CD4-positive, alpha-beta memory T cell (primary cell): ENCODE measurements at regions not wholly inside any gene's neighbourhood (a gene's known extent, or its start where the extent isn't known, plus 50 kb on each side); places are given as distances from the start of the nearest gene placed in this dataset.

Experiments
- CTCF ChIA-PET: fragments of 350-600 bp; sonication (Branson Sonifier 250); formaldehyde crosslinking; loops from one replicate; lab custom pipeline; 2021; ENCODE audit warnings: inconsistent platforms; ENCODE audit not compliant: partially characterized antibody; lab: Charles Lee
- POLR2A ChIA-PET: fragments of 350-600 bp; sonication (Branson Sonifier 250); formaldehyde crosslinking; loops from one replicate; lab custom pipeline; 2021; ENCODE audit not compliant: partially characterized antibody; lab: Charles Lee
- DNase-seq, 5 donors: peaks; one replicate each; pipeline versions ENCODE4 v3.0.0 to v3.0.0-alpha.2; 2020 to 2022; ENCODE audit warnings: mixed read lengths in 1 of 5
- H3K27ac ChIP-seq: one replicate; pipeline ENCODE4 v1.7.0; 2013; ENCODE audit warnings: low read depth, low read length
- H3K27me3 ChIP-seq: 2 replicates; pipeline ENCODE4 v1.7.0; 2013; ENCODE audit warnings: mild to moderate bottlenecking, low read length, moderate library complexity; ENCODE audit not compliant: insufficient read depth
- H3K36me3 ChIP-seq: 2 replicates; pipeline ENCODE4 v1.7.0; 2013; ENCODE audit warnings: mild to moderate bottlenecking, low read length, moderate library complexity; ENCODE audit not compliant: insufficient read depth
- H3K4me1 ChIP-seq: 2 replicates; pipeline ENCODE4 v1.7.0; 2013; ENCODE audit warnings: mild to moderate bottlenecking, low read length, moderate library complexity; ENCODE audit not compliant: insufficient read depth
- H3K4me3 ChIP-seq, 2 donors: one replicate each; pipeline ENCODE4 v1.7.0; 2013; ENCODE audit warnings: low read length in 2 of 2, mild to moderate bottlenecking in 1 of 2
- H3K9me3 ChIP-seq, 2 donors: one replicate each; pipeline ENCODE4 v1.7.0; 2013; ENCODE audit warnings: low read length in 2 of 2, control low read depth in 1 of 2; ENCODE audit not compliant: control insufficient read depth in 1 of 2
- H3K27ac Mint-ChIP-seq, 7 donors: one replicate each; pipeline ENCODE4 v1.8.0; 2020 to 2021; ENCODE audit warnings: mixed read lengths in 7 of 7, mild to moderate bottlenecking in 6 of 7, inconsistent platforms in 3 of 7, moderate library complexity in 3 of 7
- H3K27me3 Mint-ChIP-seq, 2 donors: one replicate each; pipeline ENCODE4 v1.8.0; 2020 to 2021; ENCODE audit warnings: mixed read lengths in 2 of 2
- H3K36me3 Mint-ChIP-seq, 2 donors: one replicate each; pipeline ENCODE4 v1.8.0; 2020 to 2021; ENCODE audit warnings: mixed read lengths in 2 of 2, inconsistent platforms in 1 of 2, mild to moderate bottlenecking in 1 of 2
- H3K4me1 Mint-ChIP-seq, 4 donors: one replicate each; pipeline ENCODE4 v1.8.0; 2020 to 2021; ENCODE audit warnings: mixed read lengths in 4 of 4, mild to moderate bottlenecking in 1 of 4
- H3K4me3 Mint-ChIP-seq, 8 donors: one replicate each; pipeline ENCODE4 v1.8.0; 2020 to 2021; ENCODE audit warnings: mixed read lengths in 8 of 8, mild to moderate bottlenecking in 7 of 8, moderate library complexity in 6 of 8, inconsistent platforms in 3 of 8
- H3K9me3 Mint-ChIP-seq, 8 donors: one replicate each; pipeline ENCODE4 v1.8.0; 2020 to 2021; ENCODE audit warnings: mixed read lengths in 8 of 8, mild to moderate bottlenecking in 5 of 8, inconsistent platforms in 3 of 8, moderate library complexity in 1 of 8
- intact Hi-C: fragments of 100-400 bp; cut with micrococcal nuclease; formaldehyde crosslinking; loops from one replicate; pipeline ENCODE4 v1.15.1; 2023

- CTCF ChIA-PET, result no interaction called here
- no peaks in the 10 kb centered on the region for H3K9me3 ChIP-seq
- intact Hi-C loops, result no loop called here
These were observed 59.8 kb upstream of the THBS2 start for GRCh38 chr6:169313347-169314010.

GRCh38 chr6:169312658-169313346 is 59.2 kb upstream of the THBS2 start:
- Histone ChIP-seq H3K27me3 (no peaks in the 10 kb centered on the region), H3K4me1 (no peaks in the 10 kb centered on the region), H3K4me3 (no peak overlapping the region), H3K9me3 (no peaks in the 10 kb centered on the region), H3K36me3 (no peaks in the 10 kb centered on the region), H3K27ac (no peak overlapping the region)
- POLR2A ChIA-PET, result no interaction called here
- Mint-ChIP-seq H3K4me3 (no peak overlapping the region), H3K36me3 (no peaks in the 10 kb centered on the region), H3K27ac (no peak overlapping the region), H3K27me3 (no peaks in the 10 kb centered on the region), H3K9me3 (peaks cover 0 to 6% (median 0%) of the 10 kb centered on the region in 8 donors), H3K4me1 (no peaks in the 10 kb centered on the region)
- DNase-seq, result no peak
- CTCF ChIA-PET, result no interaction called here
- intact Hi-C loops, result no loop called here

More at GRCh38 chr6:169313347-169314010, 59.8 kb upstream of the THBS2 start:
- Mint-ChIP-seq H3K4me3 (no peak overlapping the region), H3K36me3 (no peaks in the 10 kb centered on the region), H3K27me3 (no peaks in the 10 kb centered on the region), H3K27ac (no peak overlapping the region), H3K9me3 (peaks cover 0 to 4% (median 0%) of the 10 kb centered on the region in 8 donors), H3K4me1 (no peaks in the 10 kb centered on the region)
- H3K4me3 ChIP-seq, result no peak overlapping the region
- no peak overlapping the region for H3K27ac ChIP-seq
- POLR2A ChIA-PET, result no interaction called here
- no peak for DNase-seq
- H3K4me1 ChIP-seq, result no peaks in the 10 kb centered on the region
- H3K27me3 ChIP-seq, result no peaks in the 10 kb centered on the region
- no peaks in the 10 kb centered on the region for H3K36me3 ChIP-seq

GRCh38 chr6:169310983-169311382 is 57.3 kb upstream of the THBS2 start:
- H3K9me3 ChIP-seq, result no peaks in the 10 kb centered on the region
- H3K27ac ChIP-seq, result no peak overlapping the region
- intact Hi-C loops, result no loop called here
- no peak overlapping the region for H3K27ac Mint-ChIP-seq
- H3K36me3 ChIP-seq, result no peaks in the 10 kb centered on the region
- ChIA-PET POLR2A (no interaction called here), CTCF (no interaction called here)
- no peaks in the 10 kb centered on the region for H3K4me1 Mint-ChIP-seq
- H3K4me3 ChIP-seq, result no peak overlapping the region
- H3K4me1 ChIP-seq, result no peaks in the 10 kb centered on the region
- no peaks in the 10 kb centered on the region for H3K27me3 ChIP-seq
- peaks cover 0 to 6% (median 1%) of the 10 kb centered on the region in 8 donors for H3K9me3 Mint-ChIP-seq
- no peaks in the 10 kb centered on the region for H3K27me3 Mint-ChIP-seq
- no peak overlapping the region for H3K4me3 Mint-ChIP-seq
- no peaks in the 10 kb centered on the region for H3K36me3 Mint-ChIP-seq
- no peak for DNase-seq
